Activated CD4-positive, alpha-beta T cell treated with anti-CD3 and anti-CD28 coated beads, Interleukin-2, amount 10 ng/mL, durations not matched to agents 7 days and 5 days (primary cell): ENCODE measurements at regions not wholly inside any gene's neighbourhood (a gene's known extent, or its start where the extent isn't known, plus 50 kb on each side); places are given as distances from the start of the nearest gene placed in this dataset.
"Not testable (repeated sequence)": the region's sequence is repeated elsewhere in the genome, so short reads cannot be mapped to it uniquely, and the experiment has no call there.

Experiments
- CTCF ChIA-PET: fragments of 350-600 bp; sonication (Branson Sonifier 250); formaldehyde crosslinking; loops from one replicate; lab custom pipeline; 2021; ENCODE audit warnings: antibody characterized with exemption; lab: Charles Lee
- POLR2A ChIA-PET: fragments of 350-600 bp; sonication (Branson Sonifier 250); formaldehyde crosslinking; loops from one replicate; lab custom pipeline; 2021; ENCODE audit warnings: antibody characterized with exemption; lab: Charles Lee
- DNase-seq: peaks from one replicate; pipeline ENCODE4 v3.0.0-alpha.2; 2020
- H3K27ac Mint-ChIP-seq: one replicate; pipeline ENCODE4 v1.8.0; 2021; ENCODE audit warnings: mild to moderate bottlenecking, moderate library complexity, mixed read lengths
- H3K27me3 Mint-ChIP-seq: one replicate; pipeline ENCODE4 v1.8.0; 2021; ENCODE audit warnings: mixed read lengths
- H3K36me3 Mint-ChIP-seq: one replicate; pipeline ENCODE4 v1.8.0; 2021; ENCODE audit warnings: low read depth, mixed read lengths
- H3K4me1 Mint-ChIP-seq: one replicate; pipeline ENCODE4 v1.8.0; 2021; ENCODE audit warnings: mixed read lengths
- H3K4me3 Mint-ChIP-seq: one replicate; pipeline ENCODE4 v1.8.0; 2021; ENCODE audit warnings: mild to moderate bottlenecking, moderate library complexity, mixed read lengths
- H3K9me3 Mint-ChIP-seq: one replicate; pipeline ENCODE4 v1.8.0; 2021; ENCODE audit warnings: mixed read lengths

GRCh38 chr10:21049482-21049881 lies 152.4 kb upstream of the NEBL start:
- DNase-seq, result no peak
- Mint-ChIP-seq H3K4me3 (no peak overlapping the region), H3K9me3 (no peaks in the 10 kb centered on the region), H3K27me3 (peaks cover 6% of the 10 kb centered on the region), H3K4me1 (no peaks in the 10 kb centered on the region), H3K36me3 (no peaks in the 10 kb centered on the region), H3K27ac (no peak overlapping the region)
- ChIA-PET POLR2A (no interaction called here), CTCF (no interaction called here)

GRCh38 chr10:21048068-21048467 lies 151.0 kb upstream of the NEBL start:
- Mint-ChIP-seq H3K27ac (no peak overlapping the region), H3K27me3 (peaks cover 6% of the 10 kb centered on the region), H3K4me1 (no peaks in the 10 kb centered on the region), H3K9me3 (no peaks in the 10 kb centered on the region), H3K4me3 (no peak overlapping the region), H3K36me3 (no peaks in the 10 kb centered on the region)
- ChIA-PET POLR2A (no interaction called here), CTCF (no interaction called here)
- DNase-seq, result no peak

- no peak overlapping the region for H3K4me3 Mint-ChIP-seq
- ChIA-PET POLR2A (no interaction called here), CTCF (no interaction called here)
- H3K9me3 Mint-ChIP-seq, result no peaks in the 10 kb centered on the region
- no peaks in the 10 kb centered on the region for H3K4me1 Mint-ChIP-seq
- no peak for DNase-seq
- no peak overlapping the region for H3K27ac Mint-ChIP-seq
- H3K36me3 Mint-ChIP-seq, result no peaks in the 10 kb centered on the region
- H3K27me3 Mint-ChIP-seq, result peaks cover 6% of the 10 kb centered on the region
Measured at GRCh38 chr10:21047511-21047910, 150.4 kb upstream of the NEBL start.

GRCh38 chr10:21047096-21047495 lies 150.0 kb upstream of the NEBL start:
- ChIA-PET CTCF (no interaction called here), POLR2A (no interaction called here)
- Mint-ChIP-seq H3K36me3 (no peaks in the 10 kb centered on the region), H3K4me3 (no peak overlapping the region), H3K4me1 (no peaks in the 10 kb centered on the region), H3K9me3 (no peaks in the 10 kb centered on the region), H3K27ac (no peak overlapping the region), H3K27me3 (peaks cover 6% of the 10 kb centered on the region)
- no peak for DNase-seq

- POLR2A ChIA-PET, result no interaction called here
- H3K36me3 Mint-ChIP-seq, result no peaks in the 10 kb centered on the region
- no peak for DNase-seq
- no peak overlapping the region for H3K27ac Mint-ChIP-seq
- no peak overlapping the region for H3K4me3 Mint-ChIP-seq
- H3K4me1 Mint-ChIP-seq, result no peaks in the 10 kb centered on the region
- no peaks in the 10 kb centered on the region for H3K27me3 Mint-ChIP-seq
- CTCF ChIA-PET, result no interaction called here
- peaks cover 2% of the 10 kb centered on the region for H3K9me3 Mint-ChIP-seq
Measured at GRCh38 chr10:21043044-21043443, 145.9 kb upstream of the NEBL start.

DNA sequence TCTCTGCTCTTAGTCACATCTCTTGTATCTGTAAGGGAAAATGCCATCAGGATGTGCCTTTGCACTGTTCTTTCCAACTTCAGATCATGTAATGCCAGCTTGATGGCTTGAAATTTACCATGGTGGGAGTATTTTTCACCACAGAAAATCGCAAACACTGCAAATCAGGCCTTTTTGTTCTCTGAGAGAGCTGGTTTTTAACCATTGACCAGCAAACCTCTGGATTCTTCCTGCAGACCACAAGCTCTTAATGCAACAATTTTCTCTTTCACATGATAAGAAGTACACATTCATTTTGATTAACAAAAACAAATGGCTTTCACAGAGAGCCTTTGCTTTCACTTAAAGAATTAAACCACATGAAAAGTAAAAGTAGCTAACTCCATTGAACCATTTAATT lies 145.4 kb upstream of the NEBL start:
- no peak for DNase-seq
- ChIA-PET CTCF (no interaction called here), POLR2A (no interaction called here)
- Mint-ChIP-seq H3K9me3 (peaks cover 2% of the 10 kb centered on the region), H3K27me3 (no peaks in the 10 kb centered on the region), H3K4me1 (no peaks in the 10 kb centered on the region), H3K36me3 (no peaks in the 10 kb centered on the region), H3K27ac (no peak overlapping the region), H3K4me3 (no peak overlapping the region)

DNA sequence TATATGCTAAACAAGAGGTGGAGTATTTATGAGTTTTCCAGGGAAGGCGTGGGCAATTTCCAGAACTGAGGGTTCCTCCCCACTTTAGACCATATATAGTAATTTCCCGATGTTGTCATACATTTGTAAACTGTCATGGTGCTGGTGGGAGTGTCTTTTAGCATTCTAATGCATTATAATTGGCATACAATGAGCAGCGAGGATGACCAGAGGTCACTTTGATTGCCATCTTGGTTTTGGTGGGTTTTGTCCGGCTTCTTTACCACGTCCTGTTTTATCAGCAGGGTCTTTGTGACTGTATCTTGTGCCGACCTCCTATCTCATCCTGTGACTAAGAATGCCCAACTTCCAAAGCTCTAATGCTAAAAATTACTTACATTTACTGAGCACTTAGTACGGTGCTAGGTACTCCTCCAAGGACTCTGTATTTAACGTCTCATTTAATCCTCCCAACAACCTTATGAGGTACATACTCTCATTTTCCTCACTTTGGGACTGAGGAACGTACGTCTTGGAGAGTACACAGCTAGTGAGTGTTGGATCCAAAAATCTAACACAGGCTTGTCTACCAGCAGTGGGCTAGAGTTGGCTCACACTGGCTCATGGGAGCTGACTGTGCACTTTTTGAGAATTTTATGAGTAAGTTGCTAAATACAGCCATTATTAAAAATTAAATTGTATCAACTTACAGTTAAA lies 144.8 kb upstream of the NEBL start:
- H3K4me3 Mint-ChIP-seq, result no peak overlapping the region
- CTCF ChIA-PET, result no interaction called here
- no peaks in the 10 kb centered on the region for H3K4me1 Mint-ChIP-seq
- POLR2A ChIA-PET, result no interaction called here
- H3K27me3 Mint-ChIP-seq, result no peaks in the 10 kb centered on the region
- no peak overlapping the region for H3K27ac Mint-ChIP-seq
- H3K9me3 Mint-ChIP-seq, result peaks cover 2% of the 10 kb centered on the region
- no peaks in the 10 kb centered on the region for H3K36me3 Mint-ChIP-seq
- no peak for DNase-seq

GRCh38 chr10:21039721-21040120 lies 142.6 kb upstream of the NEBL start:
- Mint-ChIP-seq H3K27ac (no peak overlapping the region), H3K4me1 (no peaks in the 10 kb centered on the region), H3K36me3 (no peaks in the 10 kb centered on the region), H3K27me3 (no peaks in the 10 kb centered on the region), H3K4me3 (no peak overlapping the region), H3K9me3 (peaks cover 2% of the 10 kb centered on the region)
- POLR2A ChIA-PET, result no interaction called here
- DNase-seq, result no peak
- CTCF ChIA-PET, result no interaction called here

GRCh38 chr10:21036757-21037156 lies 139.6 kb upstream of the NEBL start:
- H3K9me3 Mint-ChIP-seq, result peaks cover 2% of the 10 kb centered on the region
- H3K27me3 Mint-ChIP-seq, result no peaks in the 10 kb centered on the region
- ChIA-PET CTCF (no interaction called here), POLR2A (no interaction called here)
- DNase-seq, result no peak
- H3K4me3 Mint-ChIP-seq, result no peak overlapping the region
- H3K27ac Mint-ChIP-seq, result no peak overlapping the region
- H3K4me1 Mint-ChIP-seq, result no peaks in the 10 kb centered on the region
- no peaks in the 10 kb centered on the region for H3K36me3 Mint-ChIP-seq

- H3K36me3 Mint-ChIP-seq, CTCF ChIA-PET, POLR2A ChIA-PET, H3K4me1 Mint-ChIP-seq, H3K9me3 Mint-ChIP-seq, H3K27ac Mint-ChIP-seq, DNase-seq, H3K27me3 Mint-ChIP-seq, H3K4me3 Mint-ChIP-seq: not testable (repeated sequence)
Measured at GRCh38 chr10:21034770-21035169, 137.7 kb upstream of the NEBL start.

DNA sequence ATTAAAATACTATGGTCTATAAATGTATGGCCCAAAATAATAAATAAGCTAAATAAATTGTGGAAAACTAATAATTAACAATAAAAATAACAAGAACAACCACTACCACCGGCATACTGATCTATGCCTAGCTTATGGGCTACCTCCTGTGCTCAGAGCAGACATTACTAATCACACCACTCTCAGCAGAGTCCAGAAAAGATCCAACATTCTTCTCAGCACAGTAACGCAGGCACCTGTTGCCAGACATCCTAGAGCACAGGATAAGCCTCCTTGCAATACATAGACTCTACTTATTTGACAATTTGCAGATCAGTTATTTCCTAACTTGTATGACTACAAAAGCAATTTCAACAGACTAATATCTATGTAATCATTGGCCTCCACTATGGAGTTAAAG lies 137.1 kb upstream of the NEBL start:
- Mint-ChIP-seq H3K27me3 (no peaks in the 10 kb centered on the region), H3K4me1 (no peaks in the 10 kb centered on the region), H3K27ac (no peak overlapping the region), H3K36me3 (no peaks in the 10 kb centered on the region), H3K4me3 (no peak overlapping the region), H3K9me3 (peaks cover 2% of the 10 kb centered on the region)
- CTCF ChIA-PET, result no interaction called here
- no peak for DNase-seq
- POLR2A ChIA-PET, result no interaction called here

- no peaks in the 10 kb centered on the region for H3K36me3 Mint-ChIP-seq
- no peaks in the 10 kb centered on the region for H3K9me3 Mint-ChIP-seq
- no peaks in the 10 kb centered on the region for H3K4me1 Mint-ChIP-seq
- no peaks in the 10 kb centered on the region for H3K27me3 Mint-ChIP-seq
- ChIA-PET POLR2A (no interaction called here), CTCF (no interaction called here)
- no peak overlapping the region for H3K27ac Mint-ChIP-seq
- no peak overlapping the region for H3K4me3 Mint-ChIP-seq
- DNase-seq, result no peak
Measured at GRCh38 chr10:21032587-21033319, 135.6 kb upstream of the NEBL start.

GRCh38 chr10:21031232-21031795 lies 134.2 kb upstream of the NEBL start:
- no peaks in the 10 kb centered on the region for H3K9me3 Mint-ChIP-seq
- no peaks in the 10 kb centered on the region for H3K27me3 Mint-ChIP-seq
- H3K36me3 Mint-ChIP-seq, result no peaks in the 10 kb centered on the region
- POLR2A ChIA-PET, result no interaction called here
- CTCF ChIA-PET, result no interaction called here
- H3K4me1 Mint-ChIP-seq, result no peaks in the 10 kb centered on the region
- DNase-seq, result no peak
- H3K4me3 Mint-ChIP-seq, result no peak overlapping the region
- no peak overlapping the region for H3K27ac Mint-ChIP-seq
